Esophagus (tissue), 2 donors: ENCODE measurements at regions not wholly inside any gene's neighbourhood (a gene's known extent, or its start where the extent isn't known, plus 50 kb on each side); places are given as distances from the start of the nearest gene placed in this dataset.

Experiments
- H3K27ac ChIP-seq, 2 donors: one replicate each; pipeline ENCODE4 v1.5.1; 2013; ENCODE audit warnings: low read depth in 2 of 2, mild to moderate bottlenecking in 2 of 2, inconsistent platforms in 1 of 2, low read length in 1 of 2, moderate library complexity in 1 of 2
- H3K27me3 ChIP-seq, 2 donors: one replicate each; pipeline ENCODE4 v1.6.1; 2013; ENCODE audit warnings: low read length in 2 of 2, control low read depth in 1 of 2, mild to moderate bottlenecking in 1 of 2; ENCODE audit not compliant: insufficient read depth in 2 of 2, control insufficient read depth in 1 of 2
- H3K36me3 ChIP-seq, 2 donors: one replicate each; pipeline ENCODE4 v1.6.1; 2013; ENCODE audit warnings: low read length in 1 of 2; ENCODE audit not compliant: control insufficient read depth in 2 of 2, insufficient read depth in 2 of 2
- H3K4me1 ChIP-seq, 2 donors: one replicate each; pipeline ENCODE4 v1.6.1; 2013; ENCODE audit warnings: low read length in 1 of 2; ENCODE audit not compliant: control insufficient read depth in 2 of 2, insufficient read depth in 2 of 2
- H3K4me3 ChIP-seq, 2 donors: one replicate each; pipeline ENCODE4 v1.5.1; 2013; ENCODE audit warnings: low read length in 2 of 2, mild to moderate bottlenecking in 2 of 2, low read depth in 1 of 2, moderate library complexity in 1 of 2
- H3K9me3 ChIP-seq, 2 donors: one replicate each; pipeline ENCODE4 v1.6.1; 2013; ENCODE audit warnings: mild to moderate bottlenecking in 2 of 2, low read depth in 1 of 2, low read length in 1 of 2, moderate library complexity in 1 of 2; ENCODE audit not compliant: control insufficient read depth in 2 of 2, insufficient read depth in 1 of 2
- WGBS, 2 donors: extraction: QIAGEN DNeasy Blood & Tissue Kit; methylation state at CpG; one replicate each; pipeline ENCODE4 v1.1.7; 2013; 5-methylcytosine and 5-hydroxymethylcytosine counted together
- donor health status: healthy with polysubstance abuse.
- donor health status: Bipolar disorder and iron deficiency.

DNA sequence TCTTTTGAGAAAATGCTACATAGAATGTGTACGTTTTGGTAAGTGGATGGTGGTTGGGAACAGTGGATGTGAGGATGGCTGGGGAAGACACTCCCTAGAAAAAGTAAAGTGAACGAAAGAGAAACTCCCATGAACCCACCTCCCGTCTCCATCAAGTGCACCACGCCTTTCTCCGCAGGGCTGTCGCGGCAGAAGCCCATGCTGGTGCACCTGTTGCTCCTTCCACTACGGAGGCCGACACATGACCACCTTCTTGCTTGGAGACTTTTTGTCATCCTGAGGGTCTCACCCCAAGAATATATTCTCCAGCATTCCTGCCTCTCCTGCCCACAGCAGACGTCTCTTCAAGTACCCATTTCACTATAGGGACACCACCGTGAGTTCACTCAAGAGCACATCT is 630.4 kb upstream of the PFKP start:
- no peak overlapping the region for H3K4me3 ChIP-seq
- H3K36me3 ChIP-seq = no peaks in the 10 kb centered on the region
- H3K4me1 ChIP-seq = no peaks in the 10 kb centered on the region
- H3K27me3 ChIP-seq = no peaks in the 10 kb centered on the region
- H3K27ac ChIP-seq = no peak overlapping the region
- 90 to 92% methylated on average over 11 of the region's 11 CpGs for WGBS, 2 donors
- peaks cover 0 to 2% of the 10 kb centered on the region in 2 donors for H3K9me3 ChIP-seq

DNA sequence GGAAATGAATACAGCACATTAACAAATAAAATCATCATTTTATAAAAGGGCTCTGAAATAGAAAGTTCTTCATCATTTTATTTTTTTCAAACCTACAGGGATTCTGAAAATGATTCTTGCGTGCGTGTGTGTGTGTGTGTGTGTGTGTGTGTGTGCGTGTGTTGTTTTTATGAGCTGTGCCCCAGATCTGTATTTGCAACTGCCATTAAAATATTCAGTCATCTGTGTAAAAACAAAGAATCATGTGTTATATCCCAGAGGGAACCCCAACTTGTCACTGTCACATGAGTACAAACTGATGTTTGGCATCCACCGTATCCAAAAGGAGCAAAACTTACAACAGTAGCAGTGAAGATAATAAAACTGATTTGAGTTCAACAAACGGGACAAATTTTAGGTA is 635.4 kb upstream of the PFKP start:
- no peaks in the 10 kb centered on the region for H3K36me3 ChIP-seq
- no peak overlapping the region for H3K4me3 ChIP-seq
- no peaks in the 10 kb centered on the region for H3K27me3 ChIP-seq
- 68 to 76% methylated on average over 5 of the region's 5 CpGs for WGBS, 2 donors
- no peaks in the 10 kb centered on the region for H3K4me1 ChIP-seq
- peaks cover 0 to 2% of the 10 kb centered on the region in 2 donors for H3K9me3 ChIP-seq
- no peak overlapping the region for H3K27ac ChIP-seq

DNA sequence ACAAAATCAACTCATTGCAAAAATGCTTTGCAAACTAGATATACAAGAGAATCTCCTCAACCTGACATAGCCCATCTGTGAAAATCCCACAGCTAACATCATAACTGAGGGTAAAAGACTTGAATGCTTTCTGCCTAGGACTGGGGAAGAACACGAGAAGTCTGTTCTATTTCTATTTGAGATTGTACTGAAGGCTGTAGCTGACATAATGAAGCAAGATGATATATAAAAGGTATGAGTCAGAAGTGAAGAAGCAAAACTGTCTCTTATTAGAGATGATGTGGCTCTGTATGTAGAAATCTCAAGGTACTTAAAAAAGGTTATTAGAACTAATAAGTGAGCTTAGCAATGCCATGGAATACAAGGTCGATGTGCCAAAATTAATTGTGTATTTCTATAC is 639.9 kb upstream of the PFKP start:
- no peaks in the 10 kb centered on the region for H3K36me3 ChIP-seq
- 73 to 77% methylated on average over 2 of the region's 2 CpGs for WGBS, 2 donors
- H3K4me3 ChIP-seq = no peak overlapping the region
- H3K4me1 ChIP-seq = no peaks in the 10 kb centered on the region
- H3K27ac ChIP-seq = no peak overlapping the region
- H3K9me3 ChIP-seq = peaks cover 3 to 7% of the 10 kb centered on the region in 2 donors
- H3K27me3 ChIP-seq = no peaks in the 10 kb centered on the region

DNA sequence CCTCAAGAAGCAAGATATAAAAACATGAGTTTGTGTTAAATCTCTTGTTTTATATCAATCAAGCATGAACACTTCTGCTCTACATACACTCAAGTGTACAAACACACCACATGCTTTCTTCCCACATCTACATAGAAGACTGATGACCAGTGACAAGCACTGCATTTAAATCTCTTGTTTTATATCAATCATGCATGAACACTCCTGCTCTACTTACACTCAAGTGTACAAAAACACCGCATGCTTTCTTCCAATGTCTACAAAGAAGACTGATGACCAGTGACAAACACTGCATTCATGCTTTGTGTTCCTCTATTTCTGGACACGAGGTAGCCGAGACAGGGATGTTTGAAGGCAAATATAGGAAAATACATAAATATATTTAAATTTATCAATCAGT is 642.0 kb upstream of the PFKP start:
- Histone ChIP-seq H3K4me1 (no peaks in the 10 kb centered on the region), H3K9me3 (peaks cover 3 to 7% of the 10 kb centered on the region in 2 donors), H3K27me3 (no peaks in the 10 kb centered on the region), H3K36me3 (no peaks in the 10 kb centered on the region), H3K27ac (no peak overlapping the region), H3K4me3 (no peak overlapping the region)
- 53 to 59% methylated on average over 3 of the region's 3 CpGs for WGBS, 2 donors

DNA sequence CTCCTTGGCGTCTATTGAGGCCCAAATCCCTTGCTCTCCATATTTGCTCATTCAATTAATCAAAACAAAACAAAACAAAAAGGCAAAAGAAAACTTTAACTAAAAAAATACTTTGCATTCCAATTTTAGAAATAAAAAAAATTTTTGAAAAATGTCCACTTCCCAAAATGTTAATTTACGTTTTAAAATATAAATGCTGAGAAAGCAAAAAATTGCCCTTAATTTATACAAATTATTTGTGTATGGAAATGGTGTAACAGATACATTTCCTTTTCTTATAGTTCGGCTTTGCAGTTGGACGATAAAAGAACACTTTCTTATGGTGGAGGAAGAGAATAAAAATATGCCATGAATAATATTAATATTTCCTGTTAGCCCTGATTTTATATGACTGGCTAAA is 652.8 kb upstream of the PFKP start:
- Histone ChIP-seq H3K36me3 (no peaks in the 10 kb centered on the region), H3K9me3 (peaks cover 0 to 6% of the 10 kb centered on the region in 2 donors), H3K4me1 (peaks cover 0 to 3% of the 10 kb centered on the region in 2 donors), H3K27ac (no peak overlapping the region), H3K27me3 (no peaks in the 10 kb centered on the region), H3K4me3 (no peak overlapping the region)
- 81 to 83% methylated on average over 4 of the region's 4 CpGs for WGBS, 2 donors

DNA sequence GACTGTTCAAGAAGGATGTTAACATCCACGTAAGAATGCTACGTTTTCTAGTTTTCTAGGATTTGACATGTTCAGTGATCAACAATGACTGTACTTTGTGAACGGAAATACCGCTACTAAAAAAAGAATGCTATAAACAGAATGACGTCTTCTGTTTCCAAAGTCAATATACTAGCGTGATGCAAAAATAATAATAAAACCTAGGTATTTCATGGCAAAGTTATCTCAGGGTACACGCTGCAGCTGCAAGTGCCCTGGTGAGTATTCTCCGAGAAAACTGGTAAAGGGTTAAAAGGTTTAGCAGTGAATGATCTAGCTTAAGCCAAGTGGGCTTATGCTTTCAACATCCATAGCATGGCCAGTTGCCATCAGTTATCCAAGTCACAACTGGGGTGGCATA is 653.3 kb upstream of the PFKP start:
- Histone ChIP-seq H3K27ac (no peak overlapping the region), H3K4me1 (peaks cover 0 to 3% of the 10 kb centered on the region in 2 donors), H3K9me3 (peaks cover 0 to 6% of the 10 kb centered on the region in 2 donors), H3K27me3 (no peaks in the 10 kb centered on the region), H3K36me3 (no peaks in the 10 kb centered on the region), H3K4me3 (no peak overlapping the region)
- WGBS, 2 donors = 75 to 78% methylated on average over 8 of the region's 8 CpGs

DNA sequence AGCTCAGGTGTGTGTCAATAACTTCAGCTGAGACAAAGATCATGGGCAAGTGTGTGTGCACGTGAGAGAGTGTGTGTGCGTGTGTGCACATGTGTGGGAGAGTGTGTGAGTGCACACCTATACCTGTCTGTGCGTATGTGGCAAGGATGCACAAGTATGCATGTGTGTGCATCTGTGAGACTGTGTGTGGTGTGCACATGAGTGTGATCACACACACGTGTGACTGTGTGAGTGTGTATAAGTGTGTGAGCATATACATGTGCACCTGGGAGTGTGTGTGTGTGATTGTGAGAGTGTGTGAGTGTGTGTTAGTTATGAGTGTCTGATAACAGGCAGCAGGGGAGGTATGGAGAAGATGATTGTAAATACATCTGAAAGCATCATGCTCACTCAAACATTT is 657.3 kb upstream of the PFKP start:
- H3K4me1 ChIP-seq = peaks cover 0 to 3% of the 10 kb centered on the region in 2 donors
- H3K27me3 ChIP-seq = no peaks in the 10 kb centered on the region
- no peak overlapping the region for H3K4me3 ChIP-seq
- whole genome bisulfite sequencing, 2 donors = 86 to 87% methylated on average over 4 of the region's 4 CpGs
- no peaks in the 10 kb centered on the region for H3K36me3 ChIP-seq
- H3K27ac ChIP-seq = no peak overlapping the region
- peaks cover 0 to 6% of the 10 kb centered on the region in 2 donors for H3K9me3 ChIP-seq

DNA sequence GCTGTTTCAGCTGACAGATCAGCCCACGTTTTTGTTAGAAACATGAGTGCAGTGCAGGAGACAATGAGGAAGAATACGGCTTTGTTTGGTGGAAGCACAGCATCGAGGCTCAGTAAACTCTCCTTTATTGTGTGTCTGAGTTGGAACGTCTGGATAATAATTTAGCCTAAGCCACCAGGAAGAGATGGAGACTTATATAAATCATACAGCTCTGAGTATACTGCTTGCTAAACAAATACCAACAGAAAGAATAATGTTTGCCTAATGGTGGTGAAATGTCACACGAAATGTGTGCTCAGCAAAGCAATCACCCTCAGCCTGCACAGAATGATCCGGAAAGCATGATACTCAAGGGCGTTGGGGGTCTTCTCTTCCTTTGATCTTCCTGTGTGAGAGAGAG is 664.1 kb upstream of the ADARB2 start:
- no peaks in the 10 kb centered on the region for H3K4me1 ChIP-seq
- WGBS, 2 donors = 25 to 28% methylated on average over 7 of the region's 7 CpGs
- H3K27me3 ChIP-seq = no peaks in the 10 kb centered on the region
- H3K27ac ChIP-seq = no peak overlapping the region
- no peak overlapping the region for H3K4me3 ChIP-seq
- H3K36me3 ChIP-seq = no peaks in the 10 kb centered on the region
- peaks cover 0 to 3% of the 10 kb centered on the region in 2 donors for H3K9me3 ChIP-seq

DNA sequence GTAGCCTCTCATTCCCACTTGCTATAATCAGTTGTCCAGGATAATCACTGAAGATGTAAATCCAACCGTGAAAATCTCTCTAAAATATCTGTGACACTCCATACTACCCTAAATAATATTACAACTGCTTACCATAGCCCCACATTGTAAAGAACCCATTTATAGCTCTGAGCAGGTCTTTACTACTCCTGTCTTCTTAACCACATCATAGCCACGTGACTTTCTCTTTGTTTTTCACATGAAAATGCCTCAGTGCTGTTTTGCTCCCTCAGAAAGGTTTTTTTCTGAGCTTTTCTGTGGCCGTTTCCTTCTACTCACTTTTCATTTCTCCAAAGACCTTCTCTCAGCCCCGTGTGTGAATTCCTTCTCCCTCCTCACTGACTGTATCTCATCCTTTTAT is 662.2 kb upstream of the ADARB2 start:
- H3K9me3 ChIP-seq = peaks cover 0 to 3% of the 10 kb centered on the region in 2 donors
- 72% methylated on average over 4 of the region's 4 CpGs for WGBS, 2 donors

DNA sequence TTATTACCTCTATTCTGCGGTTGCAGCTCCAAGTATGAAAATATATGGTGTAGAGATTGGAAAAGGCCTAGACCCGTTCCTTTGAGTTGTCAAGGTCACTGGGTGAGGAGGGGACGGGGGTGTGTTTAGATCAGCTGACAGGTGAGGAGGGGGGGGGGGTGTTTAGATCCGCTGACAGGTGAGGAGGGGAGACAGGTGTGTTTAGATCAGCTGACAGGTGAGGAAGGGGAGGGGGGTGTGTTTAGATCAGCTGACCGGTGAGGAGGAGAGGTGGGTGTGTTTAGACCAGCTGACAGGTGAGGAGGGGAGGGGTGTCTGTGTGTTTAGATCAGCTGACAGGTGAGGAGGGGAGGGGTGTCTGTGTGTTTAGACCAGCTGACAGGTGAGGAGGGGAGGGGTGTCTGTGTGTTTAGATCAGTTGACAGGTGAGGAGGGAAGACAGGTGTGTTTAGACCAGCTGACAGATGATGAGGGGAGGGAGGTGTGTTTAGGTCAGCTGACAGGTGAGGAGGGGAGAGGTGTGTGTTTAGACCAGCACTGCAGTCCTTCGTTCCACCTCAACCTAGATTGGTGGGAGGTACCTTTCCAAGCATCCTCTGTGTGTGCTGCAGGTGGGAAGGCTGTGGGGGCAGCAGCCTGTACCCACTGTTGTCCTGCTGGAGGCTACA is 655.0 kb upstream of the ADARB2 start:
- Histone ChIP-seq H3K36me3 (no peaks in the 10 kb centered on the region), H3K4me3 (no peak overlapping the region), H3K27me3 (no peaks in the 10 kb centered on the region), H3K4me1 (no peaks in the 10 kb centered on the region), H3K27ac (no peak overlapping the region), H3K9me3 (peaks cover 0 to 4% of the 10 kb centered on the region in 2 donors)
- WGBS, 2 donors = 33 to 40% methylated on average over 6 of the region's 6 CpGs

More for the DNA sequence above, 662.2 kb upstream of the ADARB2 start:
- H3K4me1 ChIP-seq = no peaks in the 10 kb centered on the region
- no peaks in the 10 kb centered on the region for H3K36me3 ChIP-seq
- no peak overlapping the region for H3K4me3 ChIP-seq
- H3K27ac ChIP-seq = no peak overlapping the region
- H3K27me3 ChIP-seq = no peaks in the 10 kb centered on the region
